HuH-7 (cell line): ENCODE measurements at regions not wholly inside any gene's neighbourhood (a gene's known extent, or its start where the extent isn't known, plus 50 kb on each side); places are given as distances from the start of the nearest gene placed in this dataset.
"Not testable (repeated sequence)": the region's sequence is repeated elsewhere in the genome, so short reads cannot be mapped to it uniquely, and the experiment has no call there.

Experiments used
- DNase-seq: peaks from one replicate; pipeline ENCODE4 v3.0.0; 2011; ENCODE audit warnings: low spot score

DNA sequence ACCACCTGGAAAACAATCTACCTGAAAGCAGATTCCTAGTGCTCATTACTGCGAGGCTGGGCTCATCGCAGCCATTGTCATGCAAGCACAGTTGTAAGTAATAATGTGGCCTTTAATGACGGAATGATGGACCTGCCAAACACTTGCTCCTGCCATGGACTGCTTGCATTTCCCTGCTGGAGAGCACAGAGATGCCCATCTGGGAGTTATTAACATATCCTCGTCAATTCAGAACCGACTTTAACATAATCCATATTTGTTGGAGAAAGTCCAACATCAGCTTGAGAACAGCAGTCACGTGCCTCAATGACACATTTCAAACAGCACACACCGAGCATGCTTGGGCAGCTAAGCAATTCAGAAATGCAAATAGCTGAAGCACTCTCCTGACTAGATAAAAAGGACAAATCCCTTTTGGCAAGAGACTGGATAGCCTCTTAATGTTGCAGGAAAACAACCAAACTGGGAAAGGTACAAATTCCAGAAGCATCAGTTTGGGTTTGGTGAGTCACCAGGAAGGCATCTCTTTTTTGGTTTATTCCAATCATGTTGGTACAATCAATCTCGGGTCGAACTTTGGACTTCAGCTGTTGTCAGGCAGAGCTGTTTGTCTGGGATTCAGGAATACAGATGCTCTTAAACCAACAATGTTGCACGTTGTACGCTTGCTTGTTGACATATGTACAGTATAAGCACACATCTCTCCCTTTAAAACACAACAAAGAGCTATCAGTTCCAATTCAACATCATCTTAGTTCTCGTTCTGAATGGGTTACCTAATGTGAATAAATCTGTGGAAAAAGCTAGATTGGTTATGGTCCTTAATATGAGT lies 395.8 kb downstream of the LNPK start:
- DNase-seq: peak; percentile 32

- DNase-seq: no peak
These were observed 396.4 kb downstream of the LNPK start for GRCh38 chr2:175605640-175606009.

DNA sequence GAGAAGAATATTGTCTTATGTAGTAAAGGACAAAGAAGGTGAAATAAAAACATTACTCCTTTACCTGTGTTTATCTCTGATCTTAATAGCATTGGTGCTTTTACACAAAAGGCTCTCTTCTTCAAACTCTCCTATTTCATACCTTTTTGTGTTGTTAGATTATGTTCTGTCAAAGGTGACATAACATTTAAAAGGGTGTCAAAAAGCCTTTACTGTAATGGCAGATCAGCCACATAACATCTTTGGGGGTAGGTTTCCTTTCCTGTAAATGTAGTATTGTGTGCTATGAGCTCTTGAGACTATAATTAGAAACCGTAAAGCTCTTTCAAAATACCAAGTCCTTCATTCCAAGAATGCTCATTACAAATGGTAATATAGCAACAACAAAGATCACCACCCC lies 400.1 kb downstream of the LNPK start:
- no peak for DNase-seq

GRCh38 chr2:175599966-175600831 lies 401.9 kb downstream of the LNPK start:
- no peak for DNase-seq

DNA sequence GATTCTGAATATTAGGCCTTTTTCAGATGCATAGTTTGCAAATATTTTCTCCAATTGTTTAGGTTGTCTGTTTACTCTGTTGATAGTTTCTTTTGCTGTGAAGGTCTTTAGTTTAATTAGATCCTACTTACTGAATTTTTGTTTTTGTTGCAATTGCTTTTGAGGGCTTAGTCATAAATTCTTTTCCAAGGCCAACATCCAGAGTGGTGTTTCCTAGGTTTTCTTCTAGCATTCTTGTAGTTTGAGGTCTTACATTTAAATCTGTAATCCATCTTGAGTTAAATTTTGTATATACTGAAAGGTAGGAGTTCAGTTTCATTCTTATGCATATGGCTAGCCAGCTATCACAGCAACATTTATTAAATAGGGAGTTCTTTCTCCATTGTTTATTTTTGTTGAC lies 404.8 kb downstream of the LNPK start:
- DNase-seq: no peak

- peak; percentile 52 for DNase-seq
These were observed 406.9 kb downstream of the LNPK start for GRCh38 chr2:175595139-175595538.

- not testable (repeated sequence) for DNase-seq
These were observed 408.2 kb downstream of the LNPK start for GRCh38 chr2:175593686-175594525.

DNA sequence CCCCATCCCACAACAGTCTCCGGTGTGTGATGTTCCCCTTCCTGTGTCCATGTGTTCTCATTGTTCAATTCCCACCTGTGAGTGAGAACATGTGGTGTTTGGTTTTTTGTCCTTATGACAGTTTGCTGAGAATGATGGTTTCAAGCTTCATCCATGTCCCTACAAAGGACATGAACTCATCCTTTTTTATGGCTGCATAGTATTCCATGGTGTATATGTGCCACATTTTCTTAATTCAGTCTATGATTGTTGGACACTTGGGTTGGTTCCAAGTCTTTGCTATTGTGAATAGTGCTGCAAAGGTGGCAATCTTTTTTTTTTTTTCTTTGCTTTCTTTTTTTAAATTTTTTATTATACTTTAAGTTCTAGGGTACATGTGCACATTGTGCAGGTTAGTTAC lies 406.7 kb upstream of the ATP5MC3 start:
- not testable (repeated sequence) for DNase-seq

DNA sequence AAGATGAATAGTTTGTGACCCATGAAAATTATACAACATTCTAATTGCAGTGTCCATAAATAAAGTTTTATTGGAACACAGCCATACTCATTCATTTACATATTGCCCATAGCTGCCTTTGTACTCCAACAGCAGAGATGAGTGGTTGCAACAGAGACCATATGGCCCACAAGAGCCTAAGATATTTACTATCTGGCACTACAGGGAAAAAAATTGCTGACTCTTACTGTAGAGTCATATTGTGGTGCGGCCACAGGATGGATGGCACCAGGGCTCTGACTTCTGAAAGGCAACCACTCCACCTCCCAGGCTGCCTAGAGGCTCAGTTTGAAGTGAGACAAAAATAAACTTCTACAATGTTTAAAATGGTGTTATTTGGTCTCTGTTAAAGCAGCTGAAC lies 404.0 kb upstream of the ATP5MC3 start:
- no peak for DNase-seq

DNA sequence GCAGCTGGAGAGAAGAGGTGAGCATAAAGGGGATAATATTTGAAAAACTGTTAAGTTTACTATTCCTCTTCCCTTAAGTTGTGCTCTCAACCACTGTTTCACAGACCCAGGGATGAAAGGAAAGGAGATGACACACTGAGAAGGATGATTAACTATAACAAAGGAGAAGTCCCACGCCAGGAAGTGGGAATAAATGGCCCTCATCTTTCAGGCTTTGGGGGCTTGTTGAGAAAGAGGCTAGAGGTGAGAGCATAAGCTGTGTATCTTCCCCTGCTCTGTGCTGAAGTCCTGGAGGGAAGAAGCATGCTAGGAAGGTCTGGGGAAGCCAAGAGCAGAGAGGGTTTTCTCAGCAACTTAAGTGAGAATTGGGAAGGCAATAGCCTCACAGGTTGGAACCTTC lies 399.1 kb upstream of the ATP5MC3 start:
- no peak for DNase-seq

DNA sequence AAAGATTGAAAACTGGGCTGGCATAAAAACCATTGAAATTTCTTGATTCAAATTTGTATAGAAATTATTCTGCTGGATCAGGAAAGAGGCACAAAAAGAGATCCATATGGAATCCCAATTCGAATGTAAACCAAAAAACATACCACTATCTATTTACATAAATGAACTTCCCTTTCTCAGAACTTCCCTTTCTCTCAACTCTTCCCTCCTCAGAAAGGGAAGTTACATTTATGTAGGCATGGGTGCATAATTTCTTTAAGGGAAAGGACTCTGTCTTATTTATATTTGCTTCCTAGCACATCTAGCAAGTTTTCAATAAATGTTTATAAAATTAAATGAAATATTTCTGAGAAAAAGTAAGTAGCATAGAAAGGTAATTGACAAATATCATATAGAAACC lies 398.1 kb upstream of the ATP5MC3 start:
- no peak for DNase-seq

DNA sequence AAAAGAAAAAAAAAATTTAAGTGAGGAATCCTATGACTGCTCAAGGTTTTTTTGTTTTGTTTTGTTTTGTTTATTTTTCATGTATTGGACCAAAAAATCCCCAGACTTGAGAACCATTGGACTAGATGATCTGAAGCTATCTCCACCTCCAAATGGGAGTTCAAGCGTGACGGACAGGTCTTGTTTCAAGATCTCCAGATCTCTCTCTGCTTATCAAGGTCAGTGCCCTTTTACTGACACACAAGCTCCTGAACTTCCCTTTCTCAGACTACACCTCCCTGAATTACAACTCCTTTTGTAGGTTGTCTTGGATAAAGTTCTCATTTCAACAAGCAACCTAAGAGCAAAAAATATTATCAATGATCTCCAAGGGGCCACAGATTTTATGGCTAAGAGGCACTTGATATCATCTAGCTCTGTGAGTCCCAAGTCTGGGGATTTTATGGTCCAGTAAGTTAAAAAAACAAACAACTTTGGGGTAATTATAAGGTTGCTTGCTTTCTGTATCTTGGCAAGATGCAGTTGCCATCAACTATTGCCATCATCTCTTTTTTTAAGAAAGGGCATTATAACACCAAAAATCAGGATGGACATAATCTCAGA lies 396.0 kb upstream of the ATP5MC3 start:
- DNase-seq: no peak

DNA sequence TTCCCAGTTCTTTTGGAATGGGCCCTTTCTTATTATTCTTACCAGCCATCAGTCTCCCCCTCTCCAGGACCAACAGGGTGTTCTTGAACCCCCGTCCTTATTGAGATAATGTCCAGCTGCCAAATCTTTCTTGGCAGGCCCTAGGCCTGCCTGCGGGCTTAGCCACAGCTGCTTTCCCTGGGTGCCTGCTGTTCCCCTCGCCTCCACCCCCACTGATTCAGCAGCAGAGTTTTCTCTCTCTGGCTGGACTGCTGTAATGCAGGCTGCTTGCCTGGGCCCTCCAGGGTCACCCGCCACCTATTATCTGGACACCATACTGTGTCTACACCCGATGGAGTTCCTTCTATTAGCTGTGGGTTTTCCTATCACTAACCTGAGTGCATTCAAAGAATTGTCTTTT lies 395.4 kb upstream of the ATP5MC3 start:
- DNase-seq: no peak

GRCh38 chr2:175576270-175576669 lies 394.8 kb upstream of the ATP5MC3 start:
- no peak for DNase-seq

DNA sequence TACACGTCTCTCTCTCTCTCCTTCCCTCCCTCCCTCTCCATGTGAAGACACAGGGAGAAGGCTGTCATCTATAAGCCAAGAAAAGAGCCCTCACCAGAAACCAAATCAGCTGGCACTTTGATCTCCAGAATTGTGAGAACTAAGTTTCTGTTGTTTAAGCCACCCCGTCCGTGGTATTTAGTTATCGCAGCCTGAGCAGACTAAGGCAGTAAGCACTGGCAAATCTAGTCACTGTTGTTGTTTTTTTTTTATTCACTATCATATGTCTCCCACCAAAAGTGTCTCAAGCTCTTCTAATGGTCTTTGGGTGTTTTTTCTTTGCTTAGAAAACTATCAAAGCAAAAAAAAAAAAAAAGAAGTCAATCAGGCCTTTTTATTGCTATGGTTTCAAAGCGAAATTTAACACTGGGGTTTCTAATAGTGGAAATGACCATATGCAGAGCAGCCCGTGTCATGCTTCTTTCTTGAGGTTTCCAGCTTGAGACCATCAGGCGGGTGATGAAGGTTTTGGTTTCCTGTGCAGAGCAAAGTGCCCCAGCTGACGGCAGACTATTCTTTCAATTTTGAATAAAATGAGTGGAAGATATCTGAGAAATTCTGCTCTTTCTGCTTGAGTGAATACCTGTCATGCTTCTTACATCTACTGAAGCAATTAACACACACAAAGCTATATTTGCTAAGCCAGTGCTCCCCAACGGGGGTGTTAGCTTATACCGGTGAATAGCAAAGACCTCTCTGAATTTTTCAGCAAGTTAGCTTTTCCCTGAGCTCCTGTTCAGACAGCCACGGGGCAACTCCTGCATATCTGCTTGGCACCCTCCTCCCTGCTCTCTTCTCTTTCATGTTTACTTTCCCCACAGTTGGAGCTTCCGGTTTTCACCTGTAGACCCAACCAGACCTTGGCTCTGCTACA lies 394.1 kb upstream of the ATP5MC3 start:
- DNase-seq: no peak

DNA sequence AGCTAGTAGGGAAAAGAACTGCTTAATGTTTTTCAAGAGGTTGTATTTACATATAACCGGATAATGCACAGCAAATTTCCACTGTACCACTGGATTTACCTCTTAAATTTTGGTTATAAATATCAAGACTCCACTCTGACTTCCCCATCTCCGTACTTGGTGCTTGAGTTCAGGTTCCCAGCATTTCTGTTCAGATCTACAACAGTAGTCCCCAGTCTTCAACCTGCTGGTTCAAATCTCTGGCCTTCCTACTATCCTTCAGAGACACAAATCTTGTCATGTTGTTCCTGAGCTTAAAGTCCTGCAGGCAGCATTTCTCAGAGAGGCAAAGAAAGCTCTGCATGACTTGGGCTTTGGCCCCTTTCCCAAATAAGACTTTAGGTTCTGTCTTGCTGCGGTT lies 392.6 kb upstream of the ATP5MC3 start:
- no peak for DNase-seq

- no peak for DNase-seq
These were observed 389.7 kb upstream of the ATP5MC3 start for GRCh38 chr2:175571078-175571653.

DNA sequence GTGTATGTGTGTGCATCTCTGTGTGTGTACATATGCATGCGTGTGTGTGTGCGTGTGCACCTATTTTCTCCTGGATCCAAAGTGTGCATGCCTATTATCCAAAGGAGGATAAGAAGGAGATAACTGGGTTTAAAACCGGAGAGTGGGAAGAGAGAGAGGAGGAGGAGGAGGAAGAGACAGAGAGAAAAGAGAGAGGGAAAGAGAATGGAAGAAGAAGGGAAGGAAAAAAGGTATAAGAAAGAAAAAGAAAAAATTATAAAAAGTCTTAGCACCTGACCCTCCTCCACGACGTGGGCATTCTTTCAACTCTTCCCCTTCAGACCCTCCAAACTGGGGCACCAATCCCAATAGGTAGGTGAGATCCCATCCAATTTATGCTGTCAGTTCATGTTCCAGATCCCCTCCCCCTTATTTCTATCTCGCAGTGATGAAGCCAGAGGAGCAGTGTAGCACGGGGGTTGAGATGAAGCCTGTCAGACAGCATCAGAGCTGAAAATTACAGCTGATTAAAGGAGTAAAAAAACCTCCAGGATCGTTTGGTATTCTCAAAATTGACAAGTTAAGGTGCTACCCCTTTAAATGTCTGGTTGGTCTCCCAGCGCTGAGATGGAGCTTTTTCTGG lies 386.7 kb upstream of the ATP5MC3 start:
- no peak for DNase-seq

- no peak for DNase-seq
These were observed 386.0 kb upstream of the ATP5MC3 start for GRCh38 chr2:175567435-175568061.
